22Rv1 (cell line): ENCODE measurements at regions not wholly inside any gene's neighbourhood (a gene's known extent, or its start where the extent isn't known, plus 50 kb on each side); places are given as distances from the start of the nearest gene placed in this dataset.
"Not testable (repeated sequence)": the region's sequence is repeated elsewhere in the genome, so short reads cannot be mapped to it uniquely, and the experiment has no call there.

Source experiments
- ZFX ChIP-seq: fragments of 450-650 bp; IDR thresholded peaks from 2 replicates; pipeline ENCODE4 v1.6.1; 2017; ENCODE audit warnings: antibody characterized with exemption, borderline replicate concordance
- TF ChIP-seq, protein P1 (sequence below): fragments of 450-650 bp; IDR thresholded peaks from 2 replicates; pipeline ENCODE4 v1.5.1; 2017; ENCODE audit warnings: mild to moderate bottlenecking

DNA sequence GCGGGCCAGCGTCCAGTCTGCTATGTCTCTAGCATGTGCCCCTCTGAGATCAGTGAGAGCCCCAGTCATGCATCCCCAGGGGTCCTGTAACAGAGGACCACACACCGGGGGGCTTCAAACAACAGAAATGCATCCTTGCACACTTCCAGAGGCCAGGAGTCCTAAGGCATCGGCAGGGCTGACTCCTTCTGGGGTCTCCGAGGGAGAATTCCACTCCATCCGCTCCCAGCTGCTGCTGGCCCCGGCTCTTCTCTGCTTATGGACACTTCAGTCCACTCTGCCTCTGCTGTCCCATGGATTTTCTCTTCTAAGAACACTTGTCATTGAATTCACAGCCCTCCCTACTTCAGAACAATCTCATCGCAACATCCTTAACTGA lies 157.6 kb downstream of the NPIPB11 start:
- TF ChIP-seq, protein P1, sequence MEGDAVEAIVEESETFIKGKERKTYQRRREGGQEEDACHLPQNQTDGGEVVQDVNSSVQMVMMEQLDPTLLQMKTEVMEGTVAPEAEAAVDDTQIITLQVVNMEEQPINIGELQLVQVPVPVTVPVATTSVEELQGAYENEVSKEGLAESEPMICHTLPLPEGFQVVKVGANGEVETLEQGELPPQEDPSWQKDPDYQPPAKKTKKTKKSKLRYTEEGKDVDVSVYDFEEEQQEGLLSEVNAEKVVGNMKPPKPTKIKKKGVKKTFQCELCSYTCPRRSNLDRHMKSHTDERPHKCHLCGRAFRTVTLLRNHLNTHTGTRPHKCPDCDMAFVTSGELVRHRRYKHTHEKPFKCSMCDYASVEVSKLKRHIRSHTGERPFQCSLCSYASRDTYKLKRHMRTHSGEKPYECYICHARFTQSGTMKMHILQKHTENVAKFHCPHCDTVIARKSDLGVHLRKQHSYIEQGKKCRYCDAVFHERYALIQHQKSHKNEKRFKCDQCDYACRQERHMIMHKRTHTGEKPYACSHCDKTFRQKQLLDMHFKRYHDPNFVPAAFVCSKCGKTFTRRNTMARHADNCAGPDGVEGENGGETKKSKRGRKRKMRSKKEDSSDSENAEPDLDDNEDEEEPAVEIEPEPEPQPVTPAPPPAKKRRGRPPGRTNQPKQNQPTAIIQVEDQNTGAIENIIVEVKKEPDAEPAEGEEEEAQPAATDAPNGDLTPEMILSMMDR: not testable (repeated sequence)
- TF ChIP-seq ZFX: not testable (repeated sequence)
